Hepatic stellate cell (primary cell): ENCODE measurements at regions not wholly inside any gene's neighbourhood (a gene's known extent, or its start where the extent isn't known, plus 50 kb on each side); places are given as distances from the start of the nearest gene placed in this dataset.
"Not testable (repeated sequence)": the region's sequence is repeated elsewhere in the genome, so short reads cannot be mapped to it uniquely, and the experiment has no call there.

Experiments
- DNase-seq: peaks from one replicate; pipeline ENCODE4 v3.0.0; 2011; ENCODE audit warnings: low spot score

- DNase-seq, result not testable (repeated sequence)
Measured at GRCh38 chr3:156048483-156048882, 71.9 kb upstream of the KCNAB1 start.

GRCh38 chr3:156050918-156051317, 69.5 kb upstream of the KCNAB1 start:
- DNase-seq, result no peak

GRCh38 chr3:156051651-156052050, 68.7 kb upstream of the KCNAB1 start:
- DNase-seq, result no peak

- DNase-seq, result no peak
Measured at GRCh38 chr3:156052115-156052514, 68.3 kb upstream of the KCNAB1 start.

- no peak for DNase-seq
Measured at GRCh38 chr3:156059950-156060501, 60.4 kb upstream of the KCNAB1 start.

GRCh38 chr3:156068151-156068550, 52.2 kb upstream of the KCNAB1 start:
- not testable (repeated sequence) for DNase-seq

- DNase-seq, result no peak
Measured at GRCh38 chr3:156070028-156070427, 50.4 kb upstream of the KCNAB1 start.
